ENCODE measurements at regions not wholly inside any gene's neighbourhood (a gene's known extent, or its start where the extent isn't known, plus 50 kb on each side); places are given as distances from the start of the nearest gene placed in this dataset.

GRCh38 chr2:236908439-236909192, 177.1 kb upstream of the COPS8 start:
- DNase-seq (ENCODE audit: low spot score): no peak
- Histone ChIP-seq H3K27ac (no peak overlapping the region), H3K4me3 (no peak overlapping the region)
- TF ChIP-seq CTCF (IDR thresholded peaks at IDR 0.05): no peak

- Histone ChIP-seq H3K27ac (no peak overlapping the region), H3K4me3 (no peak overlapping the region)
- TF ChIP-seq CTCF (IDR thresholded peaks at IDR 0.05): no peak
- DNase-seq (ENCODE audit: low spot score): no peak
Measured at GRCh38 chr2:236909193-236909504, 176.5 kb upstream of the COPS8 start.

GRCh38 chr2:236909802-236910201, 175.9 kb upstream of the COPS8 start:
- DNase-seq (ENCODE audit: low spot score): no peak
- TF ChIP-seq CTCF (IDR thresholded peaks at IDR 0.05): no peak
- no peak overlapping the region for H3K27ac ChIP-seq

GRCh38 chr2:236910781-236911495, 174.8 kb upstream of the COPS8 start:
- DNase-seq (ENCODE audit: low spot score): no peak
- no peak overlapping the region for H3K4me3 ChIP-seq
- TF ChIP-seq CTCF (IDR thresholded peaks at IDR 0.05): no peak
- no peak overlapping the region for H3K27ac ChIP-seq

More at GRCh38 chr2:236909802-236910201, 175.9 kb upstream of the COPS8 start:
- H3K4me3 ChIP-seq: no peak overlapping the region

GRCh38 chr2:236912326-236913120, 173.2 kb upstream of the COPS8 start:
- H3K27ac ChIP-seq: no peak overlapping the region
- H3K4me3 ChIP-seq: no peak overlapping the region
- DNase-seq (ENCODE audit: low spot score): no peak
- no peak for TF ChIP-seq CTCF (IDR thresholded peaks at IDR 0.05)

GRCh38 chr2:236915186-236915585, 170.5 kb upstream of the COPS8 start:
- no peak for DNase-seq (ENCODE audit: low spot score)
- Histone ChIP-seq H3K27ac (no peak overlapping the region), H3K4me3 (no peak overlapping the region)
- no peak for TF ChIP-seq CTCF (IDR thresholded peaks at IDR 0.05)
